CD14-positive monocyte (primary cell): ENCODE measurements at regions not wholly inside any gene's neighbourhood (a gene's known extent, or its start where the extent isn't known, plus 50 kb on each side); places are given as distances from the start of the nearest gene placed in this dataset.

Experiments used
- DNase-seq, 3 donors: peaks; one replicate each; pipeline ENCODE4 v3.0.0-alpha.2; 2011 to 2022
- H2AFZ ChIP-seq: 2 replicates; pipeline ENCODE4 v1.6.0; 2012; ENCODE audit warnings: mild to moderate bottlenecking, low read depth, low read length, inconsistent platforms; ENCODE audit not compliant: insufficient read depth, poor library complexity, severe bottlenecking
- H3K27ac ChIP-seq, 2 donors: 1 replicate in 1 of 2; 2 replicates in 1 of 2; pipeline ENCODE4 v1.5.1; 2012 to 2013; ENCODE audit warnings: low read length in 2 of 2, control low read depth in 1 of 2, inconsistent platforms in 1 of 2, low read depth in 1 of 2, mild to moderate bottlenecking in 1 of 2
- H3K27me3 ChIP-seq, 2 donors: one replicate each; pipeline versions ENCODE4 v1.6.0 to v1.6.1; 2011 to 2013; ENCODE audit warnings: low read length in 2 of 2; ENCODE audit not compliant: control insufficient read depth in 2 of 2, insufficient read depth in 2 of 2
- H3K36me3 ChIP-seq, 2 donors: replicated peaks in 1 of 2; 1 replicate in 1 of 2; 2 replicates in 1 of 2; pipeline versions ENCODE4 v1.5.1 to v1.6.1; 2012 to 2013; ENCODE audit warnings: low read length in 2 of 2, control low read depth in 1 of 2, inconsistent platforms in 1 of 2, mild to moderate bottlenecking in 1 of 2; ENCODE audit not compliant: insufficient read depth in 2 of 2, control insufficient read depth in 1 of 2
- H3K4me1 ChIP-seq, 2 donors: 1 replicate in 1 of 2; 2 replicates in 1 of 2; pipeline versions ENCODE4 v1.5.1 to v1.6.1; 2012 to 2013; ENCODE audit warnings: low read length in 2 of 2, control low read depth in 1 of 2, inconsistent platforms in 1 of 2, mild to moderate bottlenecking in 1 of 2, moderate library complexity in 1 of 2; ENCODE audit not compliant: insufficient read depth in 2 of 2, control insufficient read depth in 1 of 2
- H3K4me2 ChIP-seq: replicated peaks from 2 replicates; pipeline ENCODE3; 2012; ENCODE audit warnings: low read length, moderate library complexity, mild to moderate bottlenecking; ENCODE audit not compliant: poor library complexity, severe bottlenecking; ENCODE audit errors: extremely low read depth
- H3K4me3 ChIP-seq, 3 experiments: fragments of 200-600 bp in 1 of 3; sonication (generic) in 1 of 3; replicated peaks in 1 of 3; 1 replicate in 2 of 3; 2 replicates in 1 of 3; pipeline ENCODE4 v1.5.1; 2011 to 2013; ENCODE audit warnings: low read length in 3 of 3, mild to moderate bottlenecking in 3 of 3, control low read depth in 2 of 3, low read depth in 2 of 3, inconsistent platforms in 1 of 3, moderate library complexity in 1 of 3
- H3K79me2 ChIP-seq: 2 replicates; pipeline ENCODE4 v1.6.0; 2012; ENCODE audit warnings: mild to moderate bottlenecking, control low read depth, inconsistent platforms, low read length, moderate library complexity; ENCODE audit not compliant: insufficient read depth
- H3K9ac ChIP-seq: 2 replicates; pipeline ENCODE4 v1.6.0; 2017; ENCODE audit warnings: low read length, mild to moderate bottlenecking; ENCODE audit not compliant: insufficient read depth, poor library complexity, severe bottlenecking
- H3K9me3 ChIP-seq, 2 donors: replicated peaks in 1 of 2; 1 replicate in 1 of 2; 2 replicates in 1 of 2; pipeline versions ENCODE4 v1.5.1 to v1.6.1; 2012 to 2013; ENCODE audit warnings: low read length in 2 of 2, control low read depth in 1 of 2; ENCODE audit not compliant: control insufficient read depth in 1 of 2, insufficient read depth in 1 of 2
- H4K20me1 ChIP-seq: 2 replicates; pipeline ENCODE4 v1.6.0; 2012; ENCODE audit warnings: mild to moderate bottlenecking, low read length, control low read depth, moderate library complexity; ENCODE audit not compliant: insufficient read depth
- H3K27ac Mint-ChIP-seq, 7 donors: one replicate each; pipeline ENCODE4 v1.8.0; 2020; ENCODE audit warnings: mild to moderate bottlenecking in 7 of 7, mixed read lengths in 7 of 7, moderate library complexity in 6 of 7, inconsistent platforms in 2 of 7
- H3K27me3 Mint-ChIP-seq, 3 donors: one replicate each; pipeline ENCODE4 v1.8.0; 2021 to 2022; ENCODE audit warnings: low read depth in 3 of 3, mild to moderate bottlenecking in 3 of 3, mixed read lengths in 3 of 3, moderate library complexity in 3 of 3, inconsistent platforms in 1 of 3
- H3K36me3 Mint-ChIP-seq, 2 donors: one replicate each; pipeline ENCODE4 v1.8.0; 2020; ENCODE audit warnings: mixed read lengths in 2 of 2, inconsistent platforms in 1 of 2, mild to moderate bottlenecking in 1 of 2
- H3K4me1 Mint-ChIP-seq: one replicate; pipeline ENCODE4 v1.8.0; 2020; ENCODE audit warnings: mild to moderate bottlenecking, mixed read lengths
- H3K4me3 Mint-ChIP-seq, 2 donors: one replicate each; pipeline ENCODE4 v1.8.0; 2020; ENCODE audit warnings: mild to moderate bottlenecking in 2 of 2, mixed read lengths in 2 of 2, moderate library complexity in 1 of 2
- H3K9me3 Mint-ChIP-seq, 7 donors: one replicate each; pipeline ENCODE4 v1.8.0; 2020 to 2022; ENCODE audit warnings: mixed read lengths in 7 of 7, mild to moderate bottlenecking in 6 of 7, moderate library complexity in 6 of 7, inconsistent platforms in 2 of 7
- CTCF ChIP-seq: fragments of 200-600 bp; IDR thresholded peaks from one replicate; pipeline ENCODE4 v1.8.0; 2022; ENCODE audit warnings: antibody characterized with exemption, mild to moderate bottlenecking
- WGBS: methylation state at CpG from one replicate; pipeline ENCODE4 v1.1.5; 2013; ENCODE audit warnings: missing lambda C conversion rate; ENCODE audit not compliant: insufficient coverage; 5-methylcytosine and 5-hydroxymethylcytosine counted together
- intact Hi-C, 2 donors: fragments of 100-400 bp; cut with micrococcal nuclease; formaldehyde crosslinking; loops; one replicate each; pipeline versions ENCODE4 v1.15.0 to v1.15.1; 2023

GRCh38 chr7:15857026-15857425, 170.5 kb upstream of the MEOX2 start:
- no peak for DNase-seq
- peaks cover 3 to 7% (median 4%) of the 10 kb centered on the region in 7 donors for H3K9me3 Mint-ChIP-seq
- H3K27me3 Mint-ChIP-seq: peaks cover 1% of the 10 kb centered on the region in 3 donors
- Histone ChIP-seq H3K4me2 (no peak overlapping the region), H2AFZ (no peak overlapping the region), H3K27ac (no peak overlapping the region), H3K27me3 (no peaks in the 10 kb centered on the region), H3K4me3 (no peak overlapping the region), H3K4me1 (no peaks in the 10 kb centered on the region), H4K20me1 (no peaks in the 10 kb centered on the region), H3K36me3 (no peaks in the 10 kb centered on the region), H3K9ac (no peak overlapping the region), H3K79me2 (no peaks in the 10 kb centered on the region), H3K9me3 (peaks cover 4 to 14% of the 10 kb centered on the region in 2 donors)
- no peak overlapping the region for H3K27ac Mint-ChIP-seq
- WGBS: 100% methylated on average over 2 of the region's 3 CpGs
- TF ChIP-seq CTCF: no peak
- intact Hi-C loops: no loop called here
- H3K4me3 Mint-ChIP-seq: no peak overlapping the region
- no peaks in the 10 kb centered on the region for H3K36me3 Mint-ChIP-seq
- H3K4me1 Mint-ChIP-seq: no peaks in the 10 kb centered on the region

GRCh38 chr7:15856311-15856710, 169.8 kb upstream of the MEOX2 start:
- no peak for TF ChIP-seq CTCF
- H3K9me3 Mint-ChIP-seq: peaks cover 3 to 7% (median 4%) of the 10 kb centered on the region in 7 donors
- no peaks in the 10 kb centered on the region for H3K4me1 Mint-ChIP-seq
- DNase-seq: no peak
- H3K9ac ChIP-seq: no peak overlapping the region
- H2AFZ ChIP-seq: no peak overlapping the region
- H3K4me2 ChIP-seq: no peak overlapping the region
- no peak overlapping the region for H3K4me3 ChIP-seq
- no peaks in the 10 kb centered on the region for H3K36me3 ChIP-seq
- H4K20me1 ChIP-seq: no peaks in the 10 kb centered on the region
- no peak overlapping the region for H3K4me3 Mint-ChIP-seq
- H3K4me1 ChIP-seq: no peaks in the 10 kb centered on the region
- H3K27ac Mint-ChIP-seq: no peak overlapping the region
- no peaks in the 10 kb centered on the region for H3K27me3 ChIP-seq
- intact Hi-C loops: no loop called here
- no peak overlapping the region for H3K27ac ChIP-seq
- no peaks in the 10 kb centered on the region for H3K36me3 Mint-ChIP-seq
- H3K9me3 ChIP-seq: peaks cover 4 to 14% of the 10 kb centered on the region in 2 donors
- no peaks in the 10 kb centered on the region for H3K79me2 ChIP-seq
- H3K27me3 Mint-ChIP-seq: peaks cover 1% of the 10 kb centered on the region in 3 donors
